GM21737 (cell line): ENCODE measurements at regions not wholly inside any gene's neighbourhood (a gene's known extent, or its start where the extent isn't known, plus 50 kb on each side); places are given as distances from the start of the nearest gene placed in this dataset.
A peak's percentile ranks its signal among the peaks of the same experiment; 100 is the strongest.

Source experiments
- ATAC-seq: cut with Tn5 transposase; IDR thresholded peaks from one replicate; pipeline ENCODE4 v1.9.1; 2021; ENCODE audit warnings: mild to moderate bottlenecking, moderate library complexity; ENCODE audit not compliant: unreplicated experiment

DNA sequence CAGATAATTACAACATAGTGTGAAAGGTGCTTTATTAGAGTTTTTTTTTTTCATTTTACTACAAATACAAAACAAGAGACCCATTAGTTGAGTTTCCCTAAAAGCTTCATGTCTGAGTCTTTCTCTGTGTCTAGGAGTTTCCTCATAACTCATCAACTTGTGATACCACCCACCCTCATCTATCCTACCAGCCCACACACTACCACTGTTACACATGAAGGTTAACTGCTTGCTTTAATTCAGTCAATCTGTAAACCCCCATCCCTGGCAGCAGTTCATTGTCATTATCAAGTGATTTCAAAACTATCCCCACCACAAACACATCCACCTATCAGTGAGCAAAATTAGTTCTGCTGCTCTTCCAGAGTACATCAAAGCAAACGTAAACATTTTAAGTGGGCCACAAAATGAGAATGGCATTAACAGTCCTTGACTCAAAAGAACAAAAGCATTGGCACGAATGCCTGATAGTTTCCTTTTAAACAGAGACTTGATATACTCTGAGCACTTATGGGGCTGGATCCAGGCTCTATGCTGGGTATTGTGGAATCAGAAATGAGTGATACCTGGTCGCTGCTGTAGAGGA lies 331.6 kb upstream of the FAM241A start:
- ATAC-seq: no peak

DNA sequence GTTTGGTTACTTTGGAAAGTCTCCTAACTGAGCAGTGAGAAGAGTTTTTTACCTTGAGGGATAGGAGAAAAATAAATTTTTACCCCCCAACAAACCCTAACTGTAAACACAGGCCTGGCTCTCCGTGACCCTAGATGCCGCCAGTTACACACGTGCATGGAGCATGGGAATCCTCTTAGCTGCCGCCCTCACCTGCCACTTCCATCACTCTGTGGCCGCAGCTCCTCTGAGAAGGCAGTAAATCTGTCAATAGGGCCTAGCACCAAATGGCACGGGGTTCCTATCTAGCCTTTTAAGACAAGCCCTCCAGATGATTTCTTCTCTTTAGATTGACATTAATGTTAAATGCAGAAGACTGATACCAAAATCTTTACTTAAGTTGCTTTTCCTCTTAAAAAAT lies 330.3 kb upstream of the FAM241A start:
- ATAC-seq: no peak

DNA sequence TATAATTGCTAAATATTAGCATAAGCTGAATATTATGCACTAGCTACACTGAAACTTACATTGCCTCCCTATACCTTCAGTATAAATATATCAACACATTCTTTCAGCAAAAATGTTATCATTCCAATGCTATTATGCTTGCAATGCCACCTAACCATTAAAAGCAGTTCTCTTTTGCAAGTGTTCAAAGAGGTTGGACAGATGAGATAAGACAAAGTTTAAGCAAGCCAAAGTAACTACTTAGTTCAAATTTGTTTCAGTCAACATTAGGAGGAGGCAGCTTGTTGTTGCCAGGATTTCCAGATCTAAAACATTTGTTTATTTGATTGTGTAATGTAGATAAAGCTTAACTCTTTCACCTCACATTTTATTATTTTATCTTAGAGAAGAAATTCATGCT lies 323.9 kb upstream of the FAM241A start:
- no peak for ATAC-seq

DNA sequence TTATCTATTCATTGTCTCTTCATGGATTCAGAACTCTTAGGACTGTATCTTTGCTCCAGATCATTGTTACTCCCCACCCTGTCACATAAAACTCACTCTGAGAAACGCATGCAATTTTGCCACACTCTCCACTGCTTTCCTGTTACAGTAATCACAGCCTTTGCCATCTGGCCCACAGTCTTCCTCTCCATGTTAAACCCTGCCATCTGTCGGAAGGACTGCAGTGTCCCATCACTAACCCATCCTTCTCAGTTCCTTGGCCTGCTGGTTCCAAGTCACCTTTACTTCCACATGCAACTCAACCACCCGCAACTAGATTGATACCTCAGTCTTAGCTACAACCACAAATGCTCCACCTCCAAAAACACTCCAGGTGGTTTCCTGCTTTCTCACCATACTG lies 308.7 kb upstream of the FAM241A start:
- ATAC-seq: no peak

DNA sequence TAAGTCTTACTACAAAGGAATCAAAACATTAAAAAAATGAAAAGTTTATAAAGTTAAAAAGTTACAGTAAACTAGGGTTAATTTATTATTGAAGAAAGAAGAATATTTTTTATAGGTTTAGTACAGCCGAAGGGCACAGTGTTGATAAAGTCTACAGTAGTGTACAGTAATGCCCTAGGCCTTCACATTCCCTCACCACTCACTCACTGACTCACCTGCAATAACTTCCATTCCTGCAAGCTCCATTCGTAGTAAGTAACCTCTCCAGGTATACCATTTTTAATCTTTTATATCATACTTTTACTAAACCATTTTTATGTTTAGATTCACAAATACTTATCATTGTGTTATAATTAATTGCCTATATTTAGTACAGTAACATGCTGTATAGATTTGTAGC lies 307.5 kb upstream of the FAM241A start:
- ATAC-seq: no peak

GRCh38 chr4:111838406-111838930 lies 306.8 kb upstream of the FAM241A start:
- ATAC-seq: peak; percentile 60

- no peak for ATAC-seq
Observed at GRCh38 chr4:111839141-111839540, 306.1 kb upstream of the FAM241A start.

DNA sequence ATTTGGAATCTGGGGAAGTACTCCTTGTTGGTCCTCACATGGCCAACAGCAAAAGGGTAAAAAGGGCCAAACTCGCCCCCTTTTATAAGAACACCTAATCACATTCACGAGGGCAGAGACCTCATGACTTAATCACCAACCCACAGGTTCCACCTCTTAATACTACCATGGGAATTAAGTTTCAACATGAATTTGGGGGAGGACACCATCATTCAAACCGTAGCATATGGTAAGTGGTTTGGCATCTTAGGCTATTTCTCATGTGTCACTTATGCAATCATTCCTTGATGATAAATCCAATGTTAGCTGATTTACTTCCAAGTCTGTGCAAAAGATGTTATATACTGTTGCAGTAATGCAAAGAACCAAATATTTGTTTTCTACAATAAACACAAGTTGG lies 302.9 kb upstream of the FAM241A start:
- ATAC-seq: no peak

DNA sequence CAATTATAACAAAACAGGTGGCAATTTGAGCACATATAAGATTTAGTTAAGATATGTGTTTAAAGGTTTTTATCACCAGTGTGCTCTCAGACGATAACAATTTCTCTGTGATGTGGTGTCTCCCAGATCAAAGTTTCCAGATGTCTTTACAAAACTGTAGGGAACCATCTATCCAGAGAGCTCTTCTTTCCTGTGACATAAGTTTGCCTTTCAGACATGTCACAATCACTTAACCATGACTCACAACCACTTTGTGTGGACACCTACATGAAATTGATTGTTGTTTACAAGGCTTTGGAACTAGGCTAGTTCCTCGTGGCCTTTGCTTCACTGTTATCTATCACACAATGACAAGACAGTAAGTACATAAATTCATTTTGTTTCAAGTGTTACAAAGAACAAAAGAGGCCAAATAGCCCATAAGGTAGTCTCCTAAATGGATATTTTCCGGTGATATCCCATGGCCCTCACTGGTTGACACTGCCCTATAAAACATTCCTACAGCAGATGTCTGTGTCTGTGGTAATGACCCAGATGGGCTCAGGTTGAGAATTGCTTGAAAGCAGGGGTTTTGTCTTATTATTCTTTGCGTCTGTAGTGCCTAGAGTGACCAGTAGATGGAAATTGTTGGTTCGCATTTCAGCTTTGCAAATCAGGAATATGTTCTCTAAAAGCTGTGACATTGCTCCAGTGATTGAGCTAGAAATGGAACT lies 297.8 kb upstream of the FAM241A start:
- no peak for ATAC-seq

DNA sequence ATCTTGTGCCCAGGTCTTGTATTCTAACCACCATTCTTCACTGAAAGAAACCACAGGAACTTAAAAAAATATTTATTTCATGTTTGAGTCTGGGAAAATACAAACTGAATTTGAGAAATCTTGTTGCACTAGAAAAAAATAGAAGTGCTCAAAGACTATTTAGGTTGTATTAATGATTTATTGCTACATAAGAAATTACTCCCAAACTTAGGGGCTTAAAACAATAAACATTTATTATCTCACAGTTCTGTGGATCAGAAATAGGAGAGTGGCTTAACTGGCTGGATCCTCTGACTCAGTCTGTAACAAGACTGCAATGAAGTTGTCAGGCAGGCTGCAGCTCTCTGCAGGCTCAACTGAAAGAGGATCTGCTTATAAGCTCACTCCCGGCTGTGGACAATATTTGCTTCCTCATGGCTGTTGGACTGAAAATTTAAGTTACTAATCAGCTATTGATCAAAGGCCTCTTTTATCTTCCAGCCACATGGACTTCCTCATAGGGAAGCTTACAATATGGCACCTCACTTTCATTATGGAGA lies 295.4 kb upstream of the FAM241A start:
- no peak for ATAC-seq

DNA sequence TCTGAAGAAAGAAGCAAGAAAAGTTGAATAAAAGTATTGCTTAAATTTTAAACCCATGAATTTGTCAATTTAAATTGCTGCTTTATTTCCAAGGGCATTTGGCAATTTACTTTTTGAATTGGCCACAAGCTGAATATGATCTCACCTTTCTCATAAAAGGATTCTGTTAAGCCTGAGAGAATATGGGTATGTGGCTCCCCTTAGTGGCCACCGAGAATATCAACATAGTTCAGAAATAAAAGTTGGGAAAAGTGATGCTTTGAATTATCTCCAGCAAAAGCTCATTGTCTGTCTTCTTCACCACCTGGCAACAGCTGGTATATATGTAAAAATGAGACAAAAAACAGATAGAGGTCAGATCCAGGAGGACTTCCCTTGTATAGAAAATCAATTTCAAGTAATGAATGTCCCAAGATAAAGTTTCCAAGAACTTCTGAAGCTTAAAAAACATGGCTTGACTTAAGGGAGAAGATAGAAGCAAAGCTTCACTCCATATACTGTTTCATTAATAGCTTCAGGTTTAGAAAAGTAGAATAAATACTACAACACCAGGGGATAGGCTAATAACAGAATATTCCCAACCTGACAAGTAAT lies 290.7 kb upstream of the FAM241A start:
- no peak for ATAC-seq

DNA sequence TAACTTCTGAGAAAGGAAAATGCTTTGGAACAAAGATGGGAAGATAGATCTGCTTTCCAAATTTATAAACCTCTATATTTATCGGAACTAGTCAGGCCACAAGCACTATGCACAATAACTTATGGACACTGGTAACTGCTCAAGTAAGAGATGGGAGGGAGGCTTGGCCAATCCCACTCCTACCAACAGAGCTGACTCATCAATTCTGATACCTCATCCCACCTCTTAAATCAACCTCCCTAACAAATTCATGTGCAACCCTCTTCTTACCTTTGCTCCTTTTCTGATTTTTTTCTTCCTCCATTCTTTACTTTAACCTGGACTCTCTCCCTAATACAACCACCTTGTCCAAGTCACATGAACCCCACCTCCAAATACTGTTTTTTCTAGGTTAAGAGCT lies 289.9 kb upstream of the FAM241A start:
- ATAC-seq: no peak

GRCh38 chr4:111864066-111864465 lies 281.2 kb upstream of the FAM241A start:
- no peak for ATAC-seq

GRCh38 chr4:111869339-111869738 lies 275.9 kb upstream of the FAM241A start:
- ATAC-seq: no peak

DNA sequence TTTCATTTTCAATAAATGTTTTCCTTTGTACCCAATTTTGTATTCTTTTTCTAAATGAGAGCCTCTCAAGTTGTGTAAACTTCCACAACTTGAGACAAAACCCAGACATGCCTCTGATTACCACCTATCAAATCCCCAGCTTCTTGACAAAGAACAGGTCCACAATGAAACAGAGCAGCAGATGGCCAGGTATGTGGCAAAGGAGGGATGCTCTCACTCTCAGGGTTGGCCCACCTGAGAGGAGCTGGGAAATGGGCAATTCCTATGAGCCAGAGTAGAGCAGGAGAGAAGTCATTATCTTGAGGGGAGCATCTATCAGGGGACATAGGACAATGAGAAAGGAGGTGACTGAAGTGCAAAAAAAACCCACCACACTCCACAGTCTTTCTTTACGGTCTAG lies 273.5 kb upstream of the FAM241A start:
- no peak for ATAC-seq

GRCh38 chr4:111873801-111874200 lies 271.5 kb upstream of the FAM241A start:
- ATAC-seq: no peak

GRCh38 chr4:111879539-111879938 lies 265.7 kb upstream of the FAM241A start:
- no peak for ATAC-seq

GRCh38 chr4:111880116-111880515 lies 265.1 kb upstream of the FAM241A start:
- no peak for ATAC-seq

DNA sequence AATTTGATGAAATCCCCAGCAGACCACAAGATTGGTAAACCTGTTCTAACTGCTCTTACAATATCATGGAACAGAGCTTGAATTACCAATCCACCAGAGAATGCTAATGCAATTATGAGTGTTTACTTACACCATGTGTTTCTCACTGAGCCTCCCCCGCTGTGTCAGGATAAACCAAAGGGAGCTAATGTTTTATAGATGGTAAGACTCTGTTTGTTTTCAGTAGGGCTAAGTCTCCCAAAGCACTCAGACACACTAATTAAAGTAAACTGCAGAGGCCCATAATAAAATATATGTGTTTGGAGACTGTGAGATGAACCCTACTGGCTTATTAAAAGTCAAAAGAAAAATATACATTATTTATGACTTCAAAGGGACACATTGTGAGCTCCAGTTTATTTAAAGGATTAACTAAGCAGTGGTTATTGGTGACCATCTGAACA lies 261.7 kb upstream of the FAM241A start:
- ATAC-seq: no peak

GRCh38 chr4:111890412-111890811 lies 254.8 kb upstream of the FAM241A start:
- ATAC-seq: no peak

DNA sequence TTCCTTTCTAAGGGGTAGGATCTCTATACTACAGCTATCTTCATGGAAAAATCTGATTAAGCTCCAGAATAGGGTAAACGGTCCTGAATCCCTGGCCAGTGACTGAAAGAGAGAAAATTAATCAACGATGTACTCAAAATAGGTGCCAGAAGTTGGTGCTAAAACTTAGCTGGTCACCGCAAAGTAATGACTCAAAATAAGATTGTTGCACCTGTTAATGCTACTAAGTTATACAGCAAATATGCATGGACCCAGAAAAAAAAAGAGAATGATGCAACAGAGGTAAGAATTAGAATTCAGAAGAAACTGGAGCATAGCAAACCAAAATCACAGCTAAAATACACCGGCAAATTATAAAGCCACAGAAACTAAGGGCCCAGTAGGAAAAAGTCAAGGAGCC lies 239.7 kb upstream of the FAM241A start:
- no peak for ATAC-seq

- no peak for ATAC-seq
Observed at GRCh38 chr4:111919639-111920038, 225.6 kb upstream of the FAM241A start.
